ENCODE measurements at regions not wholly inside any gene's neighbourhood (a gene's known extent, or its start where the extent isn't known, plus 50 kb on each side); places are given as distances from the start of the nearest gene placed in this dataset.

- no peak for TF ChIP-seq EZH2phosphoT487 (IDR thresholded peaks at IDR 0.05; ENCODE audit: insufficient read depth, low read depth)
- no peak for TF ChIP-seq EZH2 (IDR thresholded peaks at IDR 0.05; ENCODE audit: insufficient read depth, poor library complexity, severe bottlenecking)
Measured at GRCh38 chr6:22189946-22190345, 106.9 kb downstream of the PRL start.
